Ishikawa (cell line): ENCODE measurements at regions not wholly inside any gene's neighbourhood (a gene's known extent, or its start where the extent isn't known, plus 50 kb on each side); places are given as distances from the start of the nearest gene placed in this dataset.

ENCODE experiments used
- RAD21 ChIP-seq: IDR thresholded peaks from 2 replicates; pipeline ENCODE4 v1.6.1; 2012; ENCODE audit warnings: low read depth
- TF ChIP-seq, protein P1 (sequence below): IDR thresholded peaks from 2 replicates; pipeline ENCODE4 v1.6.1; 2012; ENCODE audit warnings: low read depth, mild to moderate bottlenecking

DNA sequence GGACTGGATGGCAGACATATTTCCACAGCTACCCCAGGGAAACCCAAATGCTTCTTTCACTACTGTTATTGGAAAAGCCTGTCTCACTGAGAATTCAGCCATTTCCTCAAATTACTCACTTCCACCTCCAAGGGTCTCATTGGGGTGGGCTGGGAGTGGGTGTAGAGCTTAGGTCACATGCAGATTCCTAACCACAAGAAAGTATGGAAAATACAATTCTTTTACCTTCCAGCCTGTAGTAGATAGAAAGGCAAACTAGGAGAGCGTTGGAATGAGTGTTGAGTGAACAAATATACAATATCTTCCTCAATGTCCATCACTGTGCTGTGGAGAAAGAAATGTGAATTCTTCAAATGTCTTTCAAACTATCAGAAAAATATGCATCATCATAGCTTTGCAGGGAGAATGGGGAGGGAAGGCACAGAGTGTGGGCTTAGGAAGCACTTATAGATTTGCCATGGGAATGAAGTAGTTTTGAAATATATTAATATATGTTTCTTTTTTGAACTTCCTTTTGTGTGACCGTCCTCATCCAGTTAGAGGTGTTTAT lies 245.3 kb upstream of the JADE1 start:
- TF ChIP-seq, protein P1, sequence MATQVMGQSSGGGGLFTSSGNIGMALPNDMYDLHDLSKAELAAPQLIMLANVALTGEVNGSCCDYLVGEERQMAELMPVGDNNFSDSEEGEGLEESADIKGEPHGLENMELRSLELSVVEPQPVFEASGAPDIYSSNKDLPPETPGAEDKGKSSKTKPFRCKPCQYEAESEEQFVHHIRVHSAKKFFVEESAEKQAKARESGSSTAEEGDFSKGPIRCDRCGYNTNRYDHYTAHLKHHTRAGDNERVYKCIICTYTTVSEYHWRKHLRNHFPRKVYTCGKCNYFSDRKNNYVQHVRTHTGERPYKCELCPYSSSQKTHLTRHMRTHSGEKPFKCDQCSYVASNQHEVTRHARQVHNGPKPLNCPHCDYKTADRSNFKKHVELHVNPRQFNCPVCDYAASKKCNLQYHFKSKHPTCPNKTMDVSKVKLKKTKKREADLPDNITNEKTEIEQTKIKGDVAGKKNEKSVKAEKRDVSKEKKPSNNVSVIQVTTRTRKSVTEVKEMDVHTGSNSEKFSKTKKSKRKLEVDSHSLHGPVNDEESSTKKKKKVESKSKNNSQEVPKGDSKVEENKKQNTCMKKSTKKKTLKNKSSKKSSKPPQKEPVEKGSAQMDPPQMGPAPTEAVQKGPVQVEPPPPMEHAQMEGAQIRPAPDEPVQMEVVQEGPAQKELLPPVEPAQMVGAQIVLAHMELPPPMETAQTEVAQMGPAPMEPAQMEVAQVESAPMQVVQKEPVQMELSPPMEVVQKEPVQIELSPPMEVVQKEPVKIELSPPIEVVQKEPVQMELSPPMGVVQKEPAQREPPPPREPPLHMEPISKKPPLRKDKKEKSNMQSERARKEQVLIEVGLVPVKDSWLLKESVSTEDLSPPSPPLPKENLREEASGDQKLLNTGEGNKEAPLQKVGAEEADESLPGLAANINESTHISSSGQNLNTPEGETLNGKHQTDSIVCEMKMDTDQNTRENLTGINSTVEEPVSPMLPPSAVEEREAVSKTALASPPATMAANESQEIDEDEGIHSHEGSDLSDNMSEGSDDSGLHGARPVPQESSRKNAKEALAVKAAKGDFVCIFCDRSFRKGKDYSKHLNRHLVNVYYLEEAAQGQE: no peak
- no peak for TF ChIP-seq RAD21
